Muscle layer of duodenum (tissue), 2 donors: ENCODE measurements at regions not wholly inside any gene's neighbourhood (a gene's known extent, or its start where the extent isn't known, plus 50 kb on each side); places are given as distances from the start of the nearest gene placed in this dataset.

Source experiments
- H3K27ac ChIP-seq: one replicate; pipeline ENCODE4 v1.7.0; 2013; ENCODE audit warnings: mild to moderate bottlenecking, low read length
- H3K27me3 ChIP-seq: one replicate; pipeline ENCODE4 v1.7.0; 2013; ENCODE audit warnings: low read depth, mild to moderate bottlenecking, control low read depth, low read length
- H3K36me3 ChIP-seq, 2 donors: one replicate each; pipeline ENCODE4 v1.7.0; 2013; ENCODE audit warnings: low read length in 2 of 2, control low read depth in 1 of 2, mild to moderate bottlenecking in 1 of 2; ENCODE audit not compliant: insufficient read depth in 2 of 2, control insufficient read depth in 1 of 2
- H3K4me1 ChIP-seq, 2 donors: one replicate each; pipeline ENCODE4 v1.7.0; 2013; ENCODE audit warnings: low read length in 2 of 2, mild to moderate bottlenecking in 2 of 2, control low read depth in 1 of 2, moderate library complexity in 1 of 2; ENCODE audit not compliant: insufficient read depth in 2 of 2, control insufficient read depth in 1 of 2
- H3K4me3 ChIP-seq, 2 donors: one replicate each; pipeline ENCODE4 v1.7.0; 2013; ENCODE audit warnings: low read length in 2 of 2, low read depth in 1 of 2, mild to moderate bottlenecking in 1 of 2
- H3K9me3 ChIP-seq, 2 donors: one replicate each; pipeline ENCODE4 v1.7.0; 2013; ENCODE audit warnings: low read length in 2 of 2, control low read depth in 1 of 2, mild to moderate bottlenecking in 1 of 2; ENCODE audit not compliant: control insufficient read depth in 1 of 2
- donor health status: healthy.

DNA sequence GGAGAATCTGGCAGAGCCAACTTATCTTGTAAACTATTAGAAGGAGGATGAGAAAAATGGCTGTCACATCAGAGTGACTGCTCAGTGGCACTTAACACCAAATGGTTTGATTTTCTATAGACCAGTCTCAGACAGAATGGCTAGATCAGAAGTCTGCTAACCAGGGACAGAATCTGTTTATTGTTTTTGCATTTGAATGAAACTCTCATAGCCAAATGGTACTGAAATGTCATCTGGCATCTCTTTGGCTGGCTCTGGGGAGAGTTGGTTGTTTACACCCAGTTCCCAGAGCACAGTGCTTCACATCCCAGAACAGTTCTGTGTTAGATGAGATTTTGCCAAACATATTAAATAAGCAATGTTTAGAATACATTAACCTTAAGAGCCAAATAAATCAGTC, 106.6 kb upstream of the HMHB1 start:
- Histone ChIP-seq H3K27ac (no peak overlapping the region), H3K36me3 (no peaks in the 10 kb centered on the region), H3K4me1 (no peaks in the 10 kb centered on the region), H3K27me3 (no peaks in the 10 kb centered on the region), H3K4me3 (no peak overlapping the region), H3K9me3 (no peaks in the 10 kb centered on the region)

- no peak overlapping the region for H3K4me3 ChIP-seq
Observed at GRCh38 chr5:143703659-143704058, 108.3 kb upstream of the HMHB1 start.

DNA sequence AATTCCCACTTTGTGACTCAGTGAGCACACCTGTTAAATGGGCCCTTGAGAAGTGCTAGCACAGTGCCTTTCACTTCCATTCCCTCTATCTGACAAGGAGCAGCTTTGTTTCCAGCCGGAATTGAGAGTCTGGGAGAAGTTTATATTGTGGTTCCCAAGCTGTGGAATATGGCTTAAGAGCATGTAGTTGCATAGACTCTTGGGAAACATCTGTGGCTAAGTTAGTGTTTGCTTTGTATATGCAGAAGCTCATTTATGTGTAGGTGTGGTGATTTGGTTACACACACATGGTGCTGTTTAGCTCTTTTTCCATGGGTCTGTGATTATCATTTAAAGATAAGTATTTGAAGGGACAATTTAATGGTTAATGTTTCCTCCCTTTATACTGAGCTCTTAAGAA, 110.5 kb upstream of the HMHB1 start:
- Histone ChIP-seq H3K36me3 (no peaks in the 10 kb centered on the region), H3K27me3 (no peaks in the 10 kb centered on the region), H3K27ac (no peak overlapping the region), H3K9me3 (no peaks in the 10 kb centered on the region), H3K4me1 (no peaks in the 10 kb centered on the region), H3K4me3 (no peak overlapping the region)

More at GRCh38 chr5:143703659-143704058, 108.3 kb upstream of the HMHB1 start:
- Histone ChIP-seq H3K9me3 (no peaks in the 10 kb centered on the region), H3K36me3 (no peaks in the 10 kb centered on the region), H3K27ac (no peak overlapping the region), H3K27me3 (no peaks in the 10 kb centered on the region), H3K4me1 (no peaks in the 10 kb centered on the region)

- no peak overlapping the region for H3K27ac ChIP-seq
- no peaks in the 10 kb centered on the region for H3K36me3 ChIP-seq
- H3K9me3 ChIP-seq, result no peaks in the 10 kb centered on the region
- no peaks in the 10 kb centered on the region for H3K27me3 ChIP-seq
- no peaks in the 10 kb centered on the region for H3K4me1 ChIP-seq
- no peak overlapping the region for H3K4me3 ChIP-seq
Observed at GRCh38 chr5:143700994-143701393, 111.0 kb upstream of the HMHB1 start.

DNA sequence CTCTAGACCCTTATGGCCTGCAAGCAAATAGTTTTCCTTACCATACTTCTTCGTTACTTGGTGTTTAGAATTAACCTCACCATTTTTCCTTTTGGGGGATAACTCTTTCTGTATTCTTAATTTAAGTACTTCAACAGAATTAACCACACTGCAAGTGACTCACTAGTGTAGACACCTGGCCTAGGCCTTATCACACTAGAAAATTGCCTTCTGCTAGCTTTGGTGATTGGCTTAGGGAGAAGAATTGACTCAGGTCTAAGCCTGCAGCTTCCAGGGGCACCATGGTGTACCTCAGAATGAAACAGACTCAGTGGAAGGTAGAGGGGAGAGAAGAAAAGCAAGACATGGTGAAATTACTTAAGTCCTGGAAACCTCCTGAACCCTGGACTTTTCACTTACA, 112.8 kb upstream of the HMHB1 start:
- Histone ChIP-seq H3K27ac (no peak overlapping the region), H3K4me3 (no peak overlapping the region), H3K4me1 (no peaks in the 10 kb centered on the region), H3K9me3 (no peaks in the 10 kb centered on the region), H3K27me3 (no peaks in the 10 kb centered on the region), H3K36me3 (no peaks in the 10 kb centered on the region)

- Histone ChIP-seq H3K9me3 (no peaks in the 10 kb centered on the region), H3K27ac (no peak overlapping the region), H3K36me3 (no peaks in the 10 kb centered on the region), H3K27me3 (no peaks in the 10 kb centered on the region), H3K4me3 (no peak overlapping the region), H3K4me1 (no peaks in the 10 kb centered on the region)
Observed at GRCh38 chr5:143698574-143698973, 113.4 kb upstream of the HMHB1 start.

- no peak overlapping the region for H3K27ac ChIP-seq
- no peaks in the 10 kb centered on the region for H3K4me1 ChIP-seq
- H3K27me3 ChIP-seq, result no peaks in the 10 kb centered on the region
- no peaks in the 10 kb centered on the region for H3K36me3 ChIP-seq
- H3K4me3 ChIP-seq, result no peak overlapping the region
- no peaks in the 10 kb centered on the region for H3K9me3 ChIP-seq
Observed at GRCh38 chr5:143696921-143697320, 115.0 kb upstream of the HMHB1 start.

- Histone ChIP-seq H3K4me3 (no peak overlapping the region), H3K27ac (no peak overlapping the region), H3K36me3 (no peaks in the 10 kb centered on the region), H3K27me3 (no peaks in the 10 kb centered on the region), H3K4me1 (no peaks in the 10 kb centered on the region), H3K9me3 (no peaks in the 10 kb centered on the region)
Observed at GRCh38 chr5:143695941-143696340, 116.0 kb upstream of the HMHB1 start.

GRCh38 chr5:143695244-143695864, 116.6 kb upstream of the HMHB1 start:
- Histone ChIP-seq H3K4me3 (no peak overlapping the region), H3K27ac (no peak overlapping the region), H3K9me3 (no peaks in the 10 kb centered on the region), H3K27me3 (no peaks in the 10 kb centered on the region), H3K4me1 (no peaks in the 10 kb centered on the region), H3K36me3 (no peaks in the 10 kb centered on the region)

GRCh38 chr5:143694357-143694756, 117.6 kb upstream of the HMHB1 start:
- H3K27me3 ChIP-seq, result no peaks in the 10 kb centered on the region
- no peak overlapping the region for H3K27ac ChIP-seq
- H3K36me3 ChIP-seq, result no peaks in the 10 kb centered on the region
- no peaks in the 10 kb centered on the region for H3K4me1 ChIP-seq
- H3K4me3 ChIP-seq, result no peak overlapping the region
- no peaks in the 10 kb centered on the region for H3K9me3 ChIP-seq

DNA sequence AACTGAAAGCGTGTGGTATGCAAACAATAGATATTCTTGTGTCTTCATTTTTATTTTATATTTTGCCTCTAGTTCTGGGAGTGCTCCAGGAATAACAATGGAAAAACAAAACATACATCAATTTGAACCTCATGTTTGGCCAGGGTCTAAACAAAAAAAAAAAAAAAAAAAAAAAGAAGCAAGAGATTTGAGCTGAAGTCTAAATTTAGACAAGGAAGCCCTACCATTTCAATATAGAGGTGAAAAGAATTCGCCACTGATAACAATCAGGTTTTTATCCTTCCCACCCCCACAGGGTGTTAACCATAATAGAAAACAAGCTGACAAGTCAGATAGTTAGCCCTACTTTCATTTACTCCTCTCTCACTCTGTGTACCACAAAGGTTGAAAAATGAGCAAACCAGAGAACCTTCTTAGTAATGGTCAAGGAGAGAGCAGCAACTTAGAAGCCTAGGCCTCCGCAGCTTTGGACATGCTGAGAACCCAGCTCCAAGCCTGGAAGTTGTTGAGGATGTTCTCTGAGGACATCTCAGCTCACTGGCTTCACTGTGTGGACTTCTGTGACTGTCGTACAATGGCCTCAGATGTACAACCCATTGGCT, 118.2 kb upstream of the HMHB1 start:
- Histone ChIP-seq H3K9me3 (no peaks in the 10 kb centered on the region), H3K4me3 (no peak overlapping the region), H3K4me1 (no peaks in the 10 kb centered on the region), H3K36me3 (no peaks in the 10 kb centered on the region), H3K27me3 (no peaks in the 10 kb centered on the region), H3K27ac (no peak overlapping the region)

DNA sequence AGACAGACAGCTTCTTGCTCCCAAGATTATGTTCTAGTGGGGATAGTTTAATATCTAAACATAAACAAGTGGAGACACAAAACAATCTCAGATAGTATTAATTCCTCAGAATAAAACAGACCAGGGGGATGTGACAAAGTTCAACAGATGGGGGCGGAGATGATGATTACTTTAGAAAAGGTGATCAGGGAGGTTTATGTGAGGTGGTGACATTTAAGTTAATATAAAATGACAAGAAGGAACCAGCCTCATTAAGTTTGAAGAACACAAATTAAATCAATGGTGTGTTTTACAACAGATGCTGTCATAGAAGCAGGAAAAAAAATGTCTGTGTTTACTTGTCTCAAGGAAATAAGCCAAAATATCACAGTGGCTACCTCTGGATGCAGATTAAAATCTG, 119.6 kb upstream of the HMHB1 start:
- no peaks in the 10 kb centered on the region for H3K9me3 ChIP-seq
- no peaks in the 10 kb centered on the region for H3K27me3 ChIP-seq
- no peaks in the 10 kb centered on the region for H3K36me3 ChIP-seq
- no peaks in the 10 kb centered on the region for H3K4me1 ChIP-seq
- no peak overlapping the region for H3K4me3 ChIP-seq
- no peak overlapping the region for H3K27ac ChIP-seq
